ENCODE measurements at regions not wholly inside any gene's neighbourhood (a gene's known extent, or its start where the extent isn't known, plus 50 kb on each side); places are given as distances from the start of the nearest gene placed in this dataset.

GRCh38 chr1:99177465-99177864 lies 86.8 kb upstream of the PLPPR4 start:
- no peak for DNase-seq (ENCODE audit: insufficient read length, low spot score)
- FAIRE-seq: peak; percentile 41
- peak; percentile 26 for TF ChIP-seq CTCF (IDR thresholded peaks at IDR 0.05; ENCODE audit: insufficient read depth, missing control alignments)

GRCh38 chr1:99180343-99180808 lies 83.9 kb upstream of the PLPPR4 start:
- TF ChIP-seq CTCF (IDR thresholded peaks at IDR 0.05; ENCODE audit: insufficient read depth, missing control alignments): peak; percentile 92
- DNase-seq (ENCODE audit: insufficient read length, low spot score) (no peak), FAIRE-seq (peak; percentile 90)

GRCh38 chr1:99180915-99181314 lies 83.4 kb upstream of the PLPPR4 start:
- TF ChIP-seq CTCF (IDR thresholded peaks at IDR 0.05; ENCODE audit: insufficient read depth, missing control alignments): no peak
- DNase-seq (ENCODE audit: insufficient read length, low spot score): no peak
- FAIRE-seq: peak; percentile 80

- DNase-seq (ENCODE audit: insufficient read length, low spot score): no peak
- no peak for TF ChIP-seq CTCF (IDR thresholded peaks at IDR 0.05; ENCODE audit: insufficient read depth, missing control alignments)
- no peak for FAIRE-seq
Observed at GRCh38 chr1:99181892-99182291, 82.4 kb upstream of the PLPPR4 start.

GRCh38 chr1:99185196-99185595 lies 79.1 kb upstream of the PLPPR4 start:
- DNase-seq (ENCODE audit: insufficient read length, low spot score) (no peak), FAIRE-seq (peak; percentile 6)
- no peak for TF ChIP-seq CTCF (IDR thresholded peaks at IDR 0.05; ENCODE audit: insufficient read depth, missing control alignments)

GRCh38 chr1:99193431-99193830 lies 70.9 kb upstream of the PLPPR4 start:
- DNase-seq (ENCODE audit: insufficient read length, low spot score) (no peak), FAIRE-seq (no peak)
- no peak for TF ChIP-seq CTCF (IDR thresholded peaks at IDR 0.05; ENCODE audit: insufficient read depth, missing control alignments)

GRCh38 chr1:99198393-99198792 lies 65.9 kb upstream of the PLPPR4 start:
- no peak for DNase-seq (ENCODE audit: insufficient read length, low spot score)
- no peak for TF ChIP-seq CTCF (IDR thresholded peaks at IDR 0.05; ENCODE audit: insufficient read depth, missing control alignments)
- FAIRE-seq: peak; percentile 69
